SK-N-SH treated with all-trans-retinoic acid at 6 μM for 48 hours (cell line): ENCODE measurements at regions not wholly inside any gene's neighbourhood (a gene's known extent, or its start where the extent isn't known, plus 50 kb on each side); places are given as distances from the start of the nearest gene placed in this dataset.
"Not testable (repeated sequence)": the region's sequence is repeated elsewhere in the genome, so short reads cannot be mapped to it uniquely, and the experiment has no call there.

Source experiments
- ATAC-seq: fragments of 200-7000 bp; cut with Tn5 transposase; 3 replicates; pipeline ENCODE4 v1.9.1; 2020; ENCODE audit warnings: mild to moderate bottlenecking, moderate library complexity
- ARNTL ChIP-seq: fragments of 450-650 bp; formaldehyde crosslinking; IDR thresholded peaks from 2 replicates; pipeline ENCODE4 v1.5.0; 2020; ENCODE audit warnings: low read depth, mild to moderate bottlenecking, moderate library complexity, borderline replicate concordance
- BACH2 ChIP-seq: fragments of 250-450 bp; sonication (Bioruptor Pico); IDR thresholded peaks from 2 replicates; pipeline ENCODE4 v1.9.0; 2021; ENCODE audit warnings: mild to moderate bottlenecking, borderline replicate concordance
- CSDC2 ChIP-seq: fragments of 250-450 bp; sonication (Bioruptor Pico); IDR thresholded peaks from 2 replicates; pipeline ENCODE4 v1.5.0; 2020; ENCODE audit warnings: mild to moderate bottlenecking, moderate library complexity
- ESRRG ChIP-seq: fragments of 250-450 bp; sonication (Bioruptor Pico); IDR thresholded peaks from 2 replicates; pipeline ENCODE4 v1.6.1; 2021; ENCODE audit warnings: mild to moderate bottlenecking
- GLIS3 ChIP-seq: fragments of 250-450 bp; sonication (Bioruptor Pico); IDR thresholded peaks from 2 replicates; pipeline ENCODE4 v1.5.0; 2020; ENCODE audit warnings: mild to moderate bottlenecking, moderate library complexity
- ISL1 ChIP-seq: fragments of 250-450 bp; sonication (Bioruptor Pico); IDR thresholded peaks from 2 replicates; pipeline ENCODE4 v2.1.2; 2022; ENCODE audit warnings: mild to moderate bottlenecking, moderate library complexity
- OSR1 ChIP-seq: fragments of 250-450 bp; sonication (Bioruptor Pico); IDR thresholded peaks from 2 replicates; pipeline ENCODE4 v1.8.0; 2022; ENCODE audit warnings: moderate library complexity, mild to moderate bottlenecking, inconsistent platforms
- PPARA ChIP-seq: fragments of 250-450 bp; sonication (Bioruptor Pico); IDR thresholded peaks from 2 replicates; pipeline ENCODE4 v1.5.0; 2020; ENCODE audit warnings: mild to moderate bottlenecking, borderline replicate concordance
- RARB ChIP-seq: fragments of 250-450 bp; sonication (Bioruptor Pico); IDR thresholded peaks from 2 replicates; pipeline ENCODE4 v1.8.0; 2021; ENCODE audit warnings: mild to moderate bottlenecking, moderate library complexity
- SNAI2 ChIP-seq: fragments of 250-450 bp; sonication (Bioruptor Pico); IDR thresholded peaks from 2 replicates; pipeline ENCODE4 v1.5.0; 2020; ENCODE audit warnings: mild to moderate bottlenecking, moderate library complexity
- TCF4 ChIP-seq: fragments of 250-450 bp; sonication (Bioruptor Pico); IDR thresholded peaks from 2 replicates; pipeline ENCODE4 v1.8.0; 2021; ENCODE audit warnings: mild to moderate bottlenecking, moderate library complexity, borderline replicate concordance
- ZC3H10 ChIP-seq: fragments of 250-450 bp; sonication (Bioruptor Pico); IDR thresholded peaks from 2 replicates; pipeline ENCODE4 v1.5.1; 2021; ENCODE audit warnings: mild to moderate bottlenecking, moderate library complexity
- ZFP3 ChIP-seq: fragments of 250-450 bp; sonication (Bioruptor Pico); IDR thresholded peaks from 2 replicates; pipeline ENCODE4 v1.5.0; 2020; ENCODE audit warnings: mild to moderate bottlenecking, moderate library complexity
- ZFP30 ChIP-seq: fragments of 450-650 bp; formaldehyde crosslinking; IDR thresholded peaks from 2 replicates; pipeline ENCODE4 v1.5.0; 2022; ENCODE audit warnings: mild to moderate bottlenecking, moderate library complexity
- ZNF565 ChIP-seq: fragments of 450-650 bp; formaldehyde crosslinking; conservative IDR thresholded peaks from 2 replicates; pipeline ENCODE4 v1.5.0; 2020; ENCODE audit warnings: low read depth, mild to moderate bottlenecking, moderate library complexity
- ZNF70 ChIP-seq: fragments of 450-650 bp; formaldehyde crosslinking; IDR thresholded peaks from 2 replicates; pipeline ENCODE4 v1.5.0; 2020; ENCODE audit warnings: mild to moderate bottlenecking, moderate library complexity
- TF ChIP-seq, protein P1 (sequence below): fragments of 250-450 bp; sonication (Bioruptor Pico); IDR thresholded peaks from 2 replicates; pipeline ENCODE4 v1.5.0; 2020; ENCODE audit warnings: mild to moderate bottlenecking, moderate library complexity
- TF ChIP-seq, protein P2 (sequence below): fragments of 250-450 bp; sonication (Bioruptor Pico); IDR thresholded peaks from 2 replicates; pipeline ENCODE4 v1.5.1; 2020; ENCODE audit warnings: low read depth, mild to moderate bottlenecking, moderate library complexity
- TF ChIP-seq, protein P3 (sequence below): fragments of 250-450 bp; sonication (Bioruptor Pico); IDR thresholded peaks from 2 replicates; pipeline ENCODE4 v1.5.1; 2021; ENCODE audit warnings: mild to moderate bottlenecking, moderate library complexity
- TF ChIP-seq, protein P4 (sequence below): fragments of 250-450 bp; sonication (Bioruptor Pico); IDR thresholded peaks from 2 replicates; pipeline ENCODE4 v1.8.0; 2020; ENCODE audit warnings: mild to moderate bottlenecking, moderate library complexity, borderline replicate concordance

- TF ChIP-seq, protein P1, sequence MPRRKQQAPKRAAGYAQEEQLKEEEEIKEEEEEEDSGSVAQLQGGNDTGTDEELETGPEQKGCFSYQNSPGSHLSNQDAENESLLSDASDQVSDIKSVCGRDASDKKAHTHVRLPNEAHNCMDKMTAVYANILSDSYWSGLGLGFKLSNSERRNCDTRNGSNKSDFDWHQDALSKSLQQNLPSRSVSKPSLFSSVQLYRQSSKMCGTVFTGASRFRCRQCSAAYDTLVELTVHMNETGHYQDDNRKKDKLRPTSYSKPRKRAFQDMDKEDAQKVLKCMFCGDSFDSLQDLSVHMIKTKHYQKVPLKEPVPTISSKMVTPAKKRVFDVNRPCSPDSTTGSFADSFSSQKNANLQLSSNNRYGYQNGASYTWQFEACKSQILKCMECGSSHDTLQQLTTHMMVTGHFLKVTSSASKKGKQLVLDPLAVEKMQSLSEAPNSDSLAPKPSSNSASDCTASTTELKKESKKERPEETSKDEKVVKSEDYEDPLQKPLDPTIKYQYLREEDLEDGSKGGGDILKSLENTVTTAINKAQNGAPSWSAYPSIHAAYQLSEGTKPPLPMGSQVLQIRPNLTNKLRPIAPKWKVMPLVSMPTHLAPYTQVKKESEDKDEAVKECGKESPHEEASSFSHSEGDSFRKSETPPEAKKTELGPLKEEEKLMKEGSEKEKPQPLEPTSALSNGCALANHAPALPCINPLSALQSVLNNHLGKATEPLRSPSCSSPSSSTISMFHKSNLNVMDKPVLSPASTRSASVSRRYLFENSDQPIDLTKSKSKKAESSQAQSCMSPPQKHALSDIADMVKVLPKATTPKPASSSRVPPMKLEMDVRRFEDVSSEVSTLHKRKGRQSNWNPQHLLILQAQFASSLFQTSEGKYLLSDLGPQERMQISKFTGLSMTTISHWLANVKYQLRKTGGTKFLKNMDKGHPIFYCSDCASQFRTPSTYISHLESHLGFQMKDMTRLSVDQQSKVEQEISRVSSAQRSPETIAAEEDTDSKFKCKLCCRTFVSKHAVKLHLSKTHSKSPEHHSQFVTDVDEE (CRISPR knock-in tag) = no peak
- no peak for TF ChIP-seq PPARA
- no peak for TF ChIP-seq ZFP3 (CRISPR knock-in tag)
- no peak for TF ChIP-seq CSDC2
- TF ChIP-seq, protein P2, sequence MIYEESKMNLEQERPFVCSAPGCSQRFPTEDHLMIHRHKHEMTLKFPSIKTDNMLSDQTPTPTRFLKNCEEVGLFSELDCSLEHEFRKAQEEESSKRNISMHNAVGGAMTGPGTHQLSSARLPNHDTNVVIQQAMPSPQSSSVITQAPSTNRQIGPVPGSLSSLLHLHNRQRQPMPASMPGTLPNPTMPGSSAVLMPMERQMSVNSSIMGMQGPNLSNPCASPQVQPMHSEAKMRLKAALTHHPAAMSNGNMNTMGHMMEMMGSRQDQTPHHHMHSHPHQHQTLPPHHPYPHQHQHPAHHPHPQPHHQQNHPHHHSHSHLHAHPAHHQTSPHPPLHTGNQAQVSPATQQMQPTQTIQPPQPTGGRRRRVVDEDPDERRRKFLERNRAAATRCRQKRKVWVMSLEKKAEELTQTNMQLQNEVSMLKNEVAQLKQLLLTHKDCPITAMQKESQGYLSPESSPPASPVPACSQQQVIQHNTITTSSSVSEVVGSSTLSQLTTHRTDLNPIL (CRISPR knock-in tag) = no peak
- no peak for TF ChIP-seq SNAI2 (CRISPR knock-in tag)
- TF ChIP-seq ISL1 = no peak
- no peak for TF ChIP-seq ARNTL (CRISPR knock-in tag)
- TF ChIP-seq ZFP30 (CRISPR knock-in tag) = no peak
- no peak for TF ChIP-seq ZNF565 (CRISPR knock-in tag)
- no peak for TF ChIP-seq RARB (CRISPR knock-in tag)
- TF ChIP-seq TCF4 (CRISPR knock-in tag) = no peak
- TF ChIP-seq ZNF70 = no peak
- no peak for TF ChIP-seq ZC3H10 (CRISPR knock-in tag)
- TF ChIP-seq, protein P3, sequence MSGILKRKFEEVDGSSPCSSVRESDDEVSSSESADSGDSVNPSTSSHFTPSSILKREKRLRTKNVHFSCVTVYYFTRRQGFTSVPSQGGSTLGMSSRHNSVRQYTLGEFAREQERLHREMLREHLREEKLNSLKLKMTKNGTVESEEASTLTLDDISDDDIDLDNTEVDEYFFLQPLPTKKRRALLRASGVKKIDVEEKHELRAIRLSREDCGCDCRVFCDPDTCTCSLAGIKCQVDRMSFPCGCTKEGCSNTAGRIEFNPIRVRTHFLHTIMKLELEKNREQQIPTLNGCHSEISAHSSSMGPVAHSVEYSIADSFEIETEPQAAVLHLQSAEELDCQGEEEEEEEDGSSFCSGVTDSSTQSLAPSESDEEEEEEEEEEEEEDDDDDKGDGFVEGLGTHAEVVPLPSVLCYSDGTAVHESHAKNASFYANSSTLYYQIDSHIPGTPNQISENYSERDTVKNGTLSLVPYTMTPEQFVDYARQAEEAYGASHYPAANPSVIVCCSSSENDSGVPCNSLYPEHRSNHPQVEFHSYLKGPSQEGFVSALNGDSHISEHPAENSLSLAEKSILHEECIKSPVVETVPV (CRISPR knock-in tag) = no peak
- no peak for TF ChIP-seq OSR1
Observed at GRCh38 chr7:112942981-112943380, 143.6 kb downstream of the GPR85 start.

GRCh38 chr7:112942125-112942524 lies 144.5 kb downstream of the GPR85 start:
- ATAC-seq = not testable (repeated sequence)

More at GRCh38 chr7:112942981-112943380, 143.6 kb downstream of the GPR85 start:
- ATAC-seq = no peak

- ATAC-seq = peak; percentile 55
Observed at GRCh38 chr7:112940314-112940732, 146.3 kb downstream of the GPR85 start.

GRCh38 chr7:112939574-112940313 lies 146.9 kb downstream of the GPR85 start:
- peak; percentile 98 for ATAC-seq
- TF ChIP-seq ZNF70 (no peak), ESRRG (CRISPR knock-in tag) (no peak), ZFP30 (CRISPR knock-in tag) (no peak), CSDC2 (0 out of 2 replicates have a peak, but pooled peaks have one; percentile 42), GLIS3 (CRISPR knock-in tag) (peak; percentile 77; the same call in 1 of the 2 replicates)
- TF ChIP-seq, protein P2 (CRISPR knock-in tag) = no peak
- TF ChIP-seq, protein P4, sequence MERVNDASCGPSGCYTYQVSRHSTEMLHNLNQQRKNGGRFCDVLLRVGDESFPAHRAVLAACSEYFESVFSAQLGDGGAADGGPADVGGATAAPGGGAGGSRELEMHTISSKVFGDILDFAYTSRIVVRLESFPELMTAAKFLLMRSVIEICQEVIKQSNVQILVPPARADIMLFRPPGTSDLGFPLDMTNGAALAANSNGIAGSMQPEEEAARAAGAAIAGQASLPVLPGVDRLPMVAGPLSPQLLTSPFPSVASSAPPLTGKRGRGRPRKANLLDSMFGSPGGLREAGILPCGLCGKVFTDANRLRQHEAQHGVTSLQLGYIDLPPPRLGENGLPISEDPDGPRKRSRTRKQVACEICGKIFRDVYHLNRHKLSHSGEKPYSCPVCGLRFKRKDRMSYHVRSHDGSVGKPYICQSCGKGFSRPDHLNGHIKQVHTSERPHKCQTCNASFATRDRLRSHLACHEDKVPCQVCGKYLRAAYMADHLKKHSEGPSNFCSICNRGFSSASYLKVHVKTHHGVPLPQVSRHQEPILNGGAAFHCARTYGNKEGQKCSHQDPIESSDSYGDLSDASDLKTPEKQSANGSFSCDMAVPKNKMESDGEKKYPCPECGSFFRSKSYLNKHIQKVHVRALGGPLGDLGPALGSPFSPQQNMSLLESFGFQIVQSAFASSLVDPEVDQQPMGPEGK (CRISPR knock-in tag) = 0 out of 2 replicates have a peak, but pooled peaks have one; percentile 38

More at GRCh38 chr7:112940314-112940732, 146.3 kb downstream of the GPR85 start:
- TF ChIP-seq BACH2 (no peak), ZFP30 (CRISPR knock-in tag) (no peak), PPARA (0 out of 2 replicates have a peak, but pooled peaks have one; percentile 43)
- TF ChIP-seq, protein P1 (CRISPR knock-in tag) = peak; percentile 24; the same call in 1 of the 2 replicates
